ENCODE measurements at regions not wholly inside any gene's neighbourhood (a gene's known extent, or its start where the extent isn't known, plus 50 kb on each side); places are given as distances from the start of the nearest gene placed in this dataset.

DNA sequence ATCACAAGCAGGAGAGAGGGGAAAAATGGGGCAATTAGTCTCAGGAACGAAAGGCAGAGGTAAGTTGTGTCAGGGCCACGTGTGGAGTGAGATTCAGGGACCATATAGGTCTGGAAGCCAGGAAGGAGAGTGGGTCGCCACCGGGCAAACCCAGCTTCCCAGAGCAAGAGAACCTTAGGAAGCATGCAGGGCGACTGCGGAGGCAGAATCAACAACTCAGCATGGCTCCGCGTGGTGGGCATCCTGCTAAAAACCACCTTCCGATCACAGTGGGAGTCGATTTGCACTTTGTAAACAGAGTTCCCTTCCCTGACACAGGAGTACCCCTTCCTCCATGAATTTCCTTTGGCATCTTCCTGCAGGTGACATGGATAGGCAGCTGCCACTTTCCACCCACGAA lies 114.6 kb downstream of the TTC32 start:
- Mint-ChIP-seq H3K9me3 (no peaks in the 10 kb centered on the region), H3K27ac (peak overlapping the region; percentile 33), H3K4me3 (no peak overlapping the region), H3K27me3 (ENCODE audit: low read depth, poor library complexity) (peaks cover 9% of the 10 kb centered on the region), H3K36me3 (ENCODE audit: low read depth) (no peaks in the 10 kb centered on the region), H3K4me1 (peaks cover 27% of the 10 kb centered on the region)
- DNase-seq, result no peak
- TF ChIP-seq, protein P1, sequence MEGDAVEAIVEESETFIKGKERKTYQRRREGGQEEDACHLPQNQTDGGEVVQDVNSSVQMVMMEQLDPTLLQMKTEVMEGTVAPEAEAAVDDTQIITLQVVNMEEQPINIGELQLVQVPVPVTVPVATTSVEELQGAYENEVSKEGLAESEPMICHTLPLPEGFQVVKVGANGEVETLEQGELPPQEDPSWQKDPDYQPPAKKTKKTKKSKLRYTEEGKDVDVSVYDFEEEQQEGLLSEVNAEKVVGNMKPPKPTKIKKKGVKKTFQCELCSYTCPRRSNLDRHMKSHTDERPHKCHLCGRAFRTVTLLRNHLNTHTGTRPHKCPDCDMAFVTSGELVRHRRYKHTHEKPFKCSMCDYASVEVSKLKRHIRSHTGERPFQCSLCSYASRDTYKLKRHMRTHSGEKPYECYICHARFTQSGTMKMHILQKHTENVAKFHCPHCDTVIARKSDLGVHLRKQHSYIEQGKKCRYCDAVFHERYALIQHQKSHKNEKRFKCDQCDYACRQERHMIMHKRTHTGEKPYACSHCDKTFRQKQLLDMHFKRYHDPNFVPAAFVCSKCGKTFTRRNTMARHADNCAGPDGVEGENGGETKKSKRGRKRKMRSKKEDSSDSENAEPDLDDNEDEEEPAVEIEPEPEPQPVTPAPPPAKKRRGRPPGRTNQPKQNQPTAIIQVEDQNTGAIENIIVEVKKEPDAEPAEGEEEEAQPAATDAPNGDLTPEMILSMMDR (IDR thresholded peaks at IDR 0.05), result no peak

DNA sequence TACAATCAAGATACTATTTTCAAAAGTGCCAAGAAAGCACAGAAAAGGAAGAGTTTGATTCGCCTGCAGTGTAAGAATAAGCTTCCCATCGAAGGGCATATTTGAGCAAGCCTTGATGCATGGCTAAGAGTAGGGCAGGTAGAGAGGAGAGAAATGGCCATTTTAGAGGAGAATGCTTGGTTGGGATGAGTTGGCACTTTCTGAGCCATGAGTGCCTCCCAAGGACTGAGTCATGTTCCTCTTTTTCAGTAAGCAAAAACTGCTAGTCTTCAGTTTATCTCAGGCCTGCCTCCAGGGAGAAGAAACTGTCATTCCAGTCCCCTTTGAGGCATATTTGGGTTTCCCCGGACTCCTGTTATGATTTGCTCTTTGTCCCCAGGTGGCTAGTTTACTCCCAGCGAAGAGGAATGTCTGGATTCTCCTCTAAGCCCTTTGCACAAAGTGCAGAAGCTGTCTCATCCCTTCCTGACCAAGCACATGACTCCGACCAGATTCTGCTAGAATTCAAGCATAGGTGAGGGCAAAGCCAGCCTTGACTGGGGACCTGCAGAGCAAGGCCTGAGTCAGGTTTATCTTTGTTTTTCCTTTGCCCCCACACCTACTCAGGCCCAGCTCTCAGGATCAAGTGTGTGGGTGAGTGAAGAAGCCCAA lies 115.2 kb downstream of the TTC32 start:
- TF ChIP-seq, protein P1 (IDR thresholded peaks at IDR 0.05), result no peak

DNA sequence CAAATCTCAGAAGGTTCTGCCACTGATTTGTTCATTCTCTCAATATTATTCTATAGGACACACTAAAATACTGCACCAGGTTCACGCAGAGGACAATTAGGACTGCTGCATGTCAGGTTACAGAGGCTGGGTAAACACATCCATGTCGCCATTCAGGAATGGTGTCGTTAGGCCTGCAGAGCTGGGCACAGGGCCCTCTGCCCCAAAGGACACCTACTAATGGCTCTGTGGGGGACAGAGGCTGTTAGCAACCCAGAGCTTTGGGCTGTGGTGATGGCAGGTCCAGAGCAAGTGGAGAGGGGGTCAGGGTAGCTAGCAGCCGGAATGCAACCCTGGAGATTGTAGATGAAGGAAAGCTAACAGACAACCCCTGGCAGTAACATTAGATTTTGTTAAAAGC lies 115.9 kb downstream of the TTC32 start:
- peaks cover 27% of the 10 kb centered on the region for H3K4me1 Mint-ChIP-seq
- H3K27me3 Mint-ChIP-seq (ENCODE audit: low read depth, poor library complexity), result peaks cover 12% of the 10 kb centered on the region
- H3K4me3 Mint-ChIP-seq, result no peak overlapping the region
- H3K9me3 Mint-ChIP-seq, result no peaks in the 10 kb centered on the region
- DNase-seq, result no peak
- no peaks in the 10 kb centered on the region for H3K36me3 Mint-ChIP-seq (ENCODE audit: low read depth)
- TF ChIP-seq, protein P1 (IDR thresholded peaks at IDR 0.05), result no peak
- H3K27ac Mint-ChIP-seq, result no peak overlapping the region

More for the DNA sequence above, 115.2 kb downstream of the TTC32 start:
- peaks cover 27% of the 10 kb centered on the region for H3K4me1 Mint-ChIP-seq
- H3K4me3 Mint-ChIP-seq, result no peak overlapping the region
- DNase-seq, result no peak
- no peaks in the 10 kb centered on the region for H3K36me3 Mint-ChIP-seq (ENCODE audit: low read depth)
- H3K27ac Mint-ChIP-seq, result peak overlapping the region; percentile 33
- H3K27me3 Mint-ChIP-seq (ENCODE audit: low read depth, poor library complexity), result peaks cover 9% of the 10 kb centered on the region
- H3K9me3 Mint-ChIP-seq, result no peaks in the 10 kb centered on the region

DNA sequence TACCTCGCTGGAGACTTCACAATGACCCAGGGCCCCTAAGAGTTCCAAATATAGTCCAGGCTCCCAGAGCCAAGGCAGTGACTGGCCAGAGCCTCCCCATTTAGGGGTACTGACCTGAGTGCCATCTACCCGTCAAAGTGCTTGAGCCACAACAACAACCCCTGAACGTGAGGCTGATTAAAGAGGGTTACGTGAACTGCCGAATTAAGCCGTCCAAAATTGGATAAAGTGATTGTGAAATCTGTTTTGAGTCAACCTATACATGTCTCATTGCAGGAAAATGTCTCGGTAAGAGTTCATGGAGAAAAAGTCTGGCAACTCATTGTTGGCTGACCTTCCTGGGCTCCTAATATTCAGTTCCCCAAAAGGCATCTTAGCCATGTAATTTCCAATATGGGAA lies 116.3 kb downstream of the TTC32 start:
- no peak for DNase-seq
- TF ChIP-seq, protein P1 (IDR thresholded peaks at IDR 0.05), result no peak
- Mint-ChIP-seq H3K4me1 (peaks cover 27% of the 10 kb centered on the region), H3K36me3 (ENCODE audit: low read depth) (no peaks in the 10 kb centered on the region), H3K27ac (peak overlapping the region; percentile 7), H3K27me3 (ENCODE audit: low read depth, poor library complexity) (peaks cover 14% of the 10 kb centered on the region), H3K4me3 (no peak overlapping the region), H3K9me3 (no peaks in the 10 kb centered on the region)

DNA sequence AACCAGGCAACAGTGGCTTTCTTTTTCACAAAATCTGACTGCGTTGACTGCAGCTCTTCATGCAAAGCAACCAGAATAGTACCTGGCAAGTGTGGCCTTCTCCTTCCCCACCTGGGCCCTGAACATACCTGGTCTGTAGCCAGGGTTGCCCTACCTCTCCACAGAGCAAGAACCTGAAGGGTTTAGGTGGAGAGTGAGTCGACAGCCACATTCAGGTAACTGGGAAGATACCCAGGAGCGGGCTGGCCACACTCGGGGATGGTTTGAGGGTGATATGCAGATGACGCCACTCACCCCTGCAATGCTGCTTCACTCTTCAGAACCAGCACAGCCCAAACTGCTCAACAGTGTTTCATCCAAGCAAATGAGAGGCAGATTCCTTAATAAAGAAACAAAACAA lies 117.3 kb downstream of the TTC32 start:
- H3K27me3 Mint-ChIP-seq (ENCODE audit: low read depth, poor library complexity), result peaks cover 21% of the 10 kb centered on the region
- no peaks in the 10 kb centered on the region for H3K9me3 Mint-ChIP-seq
- H3K36me3 Mint-ChIP-seq (ENCODE audit: low read depth), result no peaks in the 10 kb centered on the region
- no peak overlapping the region for H3K4me3 Mint-ChIP-seq
- no peak for DNase-seq
- no peak overlapping the region for H3K27ac Mint-ChIP-seq
- H3K4me1 Mint-ChIP-seq, result peaks cover 27% of the 10 kb centered on the region
- TF ChIP-seq, protein P1 (IDR thresholded peaks at IDR 0.05), result no peak

DNA sequence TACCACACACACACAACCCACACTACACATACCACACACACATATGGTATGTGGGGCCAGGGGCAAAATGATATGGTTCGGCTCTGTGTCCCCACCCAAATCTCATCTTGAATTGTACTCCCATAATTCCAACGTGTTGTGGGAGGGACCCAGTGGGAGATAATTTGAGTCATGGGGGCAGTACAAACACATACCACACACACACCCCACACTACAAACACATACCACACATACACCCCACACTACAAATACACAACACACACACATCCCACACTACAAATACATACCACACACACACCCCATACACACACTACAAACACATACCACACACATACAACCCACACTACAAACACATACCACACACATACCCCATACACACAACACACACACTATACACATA lies 117.8 kb downstream of the TTC32 start:
- Mint-ChIP-seq H3K9me3 (no peaks in the 10 kb centered on the region), H3K27ac (no peak overlapping the region), H3K27me3 (ENCODE audit: low read depth, poor library complexity) (peaks cover 26% of the 10 kb centered on the region), H3K4me3 (no peak overlapping the region), H3K4me1 (peaks cover 27% of the 10 kb centered on the region), H3K36me3 (ENCODE audit: low read depth) (no peaks in the 10 kb centered on the region)
- TF ChIP-seq, protein P1 (IDR thresholded peaks at IDR 0.05), result no peak
- DNase-seq, result no peak
